ENCODE measurements at regions not wholly inside any gene's neighbourhood (a gene's known extent, or its start where the extent isn't known, plus 50 kb on each side); places are given as distances from the start of the nearest gene placed in this dataset.

- no peak for ATAC-seq
- DNase-seq = no peak
- H3K27me3 Mint-ChIP-seq (ENCODE audit: low read depth) = no peaks in the 10 kb centered on the region
- H3K4me1 Mint-ChIP-seq (ENCODE audit: low read depth) = no peaks in the 10 kb centered on the region
- H3K9me3 Mint-ChIP-seq = no peaks in the 10 kb centered on the region
- no peak overlapping the region for H3K4me3 Mint-ChIP-seq
- no peaks in the 10 kb centered on the region for H3K36me3 Mint-ChIP-seq (ENCODE audit: insufficient read depth)
Observed at GRCh38 chr6:147817042-147817689, 308.7 kb downstream of the SAMD5 start.

GRCh38 chr6:147820520-147820919 lies 312.0 kb downstream of the SAMD5 start:
- ATAC-seq (no peak), DNase-seq (no peak)
- Mint-ChIP-seq H3K27me3 (ENCODE audit: low read depth) (no peaks in the 10 kb centered on the region), H3K4me1 (ENCODE audit: low read depth) (no peaks in the 10 kb centered on the region), H3K36me3 (ENCODE audit: insufficient read depth) (no peaks in the 10 kb centered on the region), H3K9me3 (no peaks in the 10 kb centered on the region), H3K4me3 (no peak overlapping the region)

- no peak for DNase-seq
- no peaks in the 10 kb centered on the region for H3K4me1 Mint-ChIP-seq (ENCODE audit: low read depth)
- no peaks in the 10 kb centered on the region for H3K9me3 Mint-ChIP-seq
- no peak for ATAC-seq
- no peaks in the 10 kb centered on the region for H3K27me3 Mint-ChIP-seq (ENCODE audit: low read depth)
- H3K4me3 Mint-ChIP-seq = no peak overlapping the region
- no peaks in the 10 kb centered on the region for H3K36me3 Mint-ChIP-seq (ENCODE audit: insufficient read depth)
Observed at GRCh38 chr6:147821295-147821897, 312.9 kb downstream of the SAMD5 start.

GRCh38 chr6:147823936-147824335 lies 315.4 kb downstream of the SAMD5 start:
- no peaks in the 10 kb centered on the region for H3K4me1 Mint-ChIP-seq (ENCODE audit: low read depth)
- no peak for ATAC-seq

GRCh38 chr6:147825848-147826247 lies 317.4 kb downstream of the SAMD5 start:
- H3K9me3 Mint-ChIP-seq = no peaks in the 10 kb centered on the region
- H3K36me3 Mint-ChIP-seq (ENCODE audit: insufficient read depth) = no peaks in the 10 kb centered on the region
- H3K4me3 Mint-ChIP-seq = no peak overlapping the region
- DNase-seq (no peak), ATAC-seq (no peak)
- H3K4me1 Mint-ChIP-seq (ENCODE audit: low read depth) = no peaks in the 10 kb centered on the region
- no peaks in the 10 kb centered on the region for H3K27me3 Mint-ChIP-seq (ENCODE audit: low read depth)

More at GRCh38 chr6:147823936-147824335, 315.4 kb downstream of the SAMD5 start:
- no peaks in the 10 kb centered on the region for H3K36me3 Mint-ChIP-seq (ENCODE audit: insufficient read depth)
- no peak for DNase-seq
- no peaks in the 10 kb centered on the region for H3K9me3 Mint-ChIP-seq
- no peak overlapping the region for H3K4me3 Mint-ChIP-seq
- no peaks in the 10 kb centered on the region for H3K27me3 Mint-ChIP-seq (ENCODE audit: low read depth)

- ATAC-seq (no peak), DNase-seq (no peak)
- Mint-ChIP-seq H3K4me3 (no peak overlapping the region), H3K27me3 (ENCODE audit: low read depth) (no peaks in the 10 kb centered on the region), H3K36me3 (ENCODE audit: insufficient read depth) (no peaks in the 10 kb centered on the region), H3K4me1 (ENCODE audit: low read depth) (no peaks in the 10 kb centered on the region), H3K9me3 (no peaks in the 10 kb centered on the region)
Observed at GRCh38 chr6:147826698-147827097, 318.2 kb downstream of the SAMD5 start.

- DNase-seq (no peak), ATAC-seq (no peak)
- H3K4me3 Mint-ChIP-seq = no peak overlapping the region
- no peaks in the 10 kb centered on the region for H3K27me3 Mint-ChIP-seq (ENCODE audit: low read depth)
- no peaks in the 10 kb centered on the region for H3K4me1 Mint-ChIP-seq (ENCODE audit: low read depth)
- no peaks in the 10 kb centered on the region for H3K9me3 Mint-ChIP-seq
- no peaks in the 10 kb centered on the region for H3K36me3 Mint-ChIP-seq (ENCODE audit: insufficient read depth)
Observed at GRCh38 chr6:147829418-147829817, 320.9 kb downstream of the SAMD5 start.

GRCh38 chr6:147829835-147830234 lies 321.3 kb downstream of the SAMD5 start:
- H3K9me3 Mint-ChIP-seq = no peaks in the 10 kb centered on the region
- H3K27me3 Mint-ChIP-seq (ENCODE audit: low read depth) = no peaks in the 10 kb centered on the region
- no peaks in the 10 kb centered on the region for H3K36me3 Mint-ChIP-seq (ENCODE audit: insufficient read depth)
- ATAC-seq (no peak), DNase-seq (no peak)
- H3K4me3 Mint-ChIP-seq = no peak overlapping the region
- no peaks in the 10 kb centered on the region for H3K4me1 Mint-ChIP-seq (ENCODE audit: low read depth)

GRCh38 chr6:147831356-147831755 lies 322.9 kb downstream of the SAMD5 start:
- H3K4me3 Mint-ChIP-seq = no peak overlapping the region
- H3K27me3 Mint-ChIP-seq (ENCODE audit: low read depth) = peaks cover 2% of the 10 kb centered on the region
- H3K9me3 Mint-ChIP-seq = no peaks in the 10 kb centered on the region
- no peak for ATAC-seq
- no peaks in the 10 kb centered on the region for H3K4me1 Mint-ChIP-seq (ENCODE audit: low read depth)
- no peak for DNase-seq
- no peaks in the 10 kb centered on the region for H3K36me3 Mint-ChIP-seq (ENCODE audit: insufficient read depth)

- no peak overlapping the region for H3K4me3 Mint-ChIP-seq
- no peaks in the 10 kb centered on the region for H3K4me1 Mint-ChIP-seq (ENCODE audit: low read depth)
- peaks cover 2% of the 10 kb centered on the region for H3K27me3 Mint-ChIP-seq (ENCODE audit: low read depth)
- no peaks in the 10 kb centered on the region for H3K9me3 Mint-ChIP-seq
- ATAC-seq (no peak), DNase-seq (no peak)
- H3K36me3 Mint-ChIP-seq (ENCODE audit: insufficient read depth) = no peaks in the 10 kb centered on the region
Observed at GRCh38 chr6:147833607-147834006, 325.1 kb downstream of the SAMD5 start.

GRCh38 chr6:147834084-147834776 lies 325.7 kb downstream of the SAMD5 start:
- Mint-ChIP-seq H3K4me3 (no peak overlapping the region), H3K27me3 (ENCODE audit: low read depth) (peaks cover 2% of the 10 kb centered on the region), H3K36me3 (ENCODE audit: insufficient read depth) (no peaks in the 10 kb centered on the region), H3K4me1 (ENCODE audit: low read depth) (no peaks in the 10 kb centered on the region), H3K9me3 (no peaks in the 10 kb centered on the region)
- DNase-seq (no peak), ATAC-seq (no peak)

GRCh38 chr6:147837540-147837939 lies 329.1 kb downstream of the SAMD5 start:
- no peak for DNase-seq
- H3K4me1 Mint-ChIP-seq (ENCODE audit: low read depth) = no peaks in the 10 kb centered on the region
- no peak overlapping the region for H3K4me3 Mint-ChIP-seq
- ATAC-seq = no peak
- peaks cover 2% of the 10 kb centered on the region for H3K27me3 Mint-ChIP-seq (ENCODE audit: low read depth)
- no peaks in the 10 kb centered on the region for H3K9me3 Mint-ChIP-seq
- no peaks in the 10 kb centered on the region for H3K36me3 Mint-ChIP-seq (ENCODE audit: insufficient read depth)

- DNase-seq (no peak), ATAC-seq (no peak)
- Mint-ChIP-seq H3K27me3 (ENCODE audit: low read depth) (peaks cover 2% of the 10 kb centered on the region), H3K4me3 (no peak overlapping the region), H3K9me3 (peaks cover 5% of the 10 kb centered on the region), H3K36me3 (ENCODE audit: insufficient read depth) (no peaks in the 10 kb centered on the region), H3K4me1 (ENCODE audit: low read depth) (no peaks in the 10 kb centered on the region)
Observed at GRCh38 chr6:147839708-147840610, 331.5 kb downstream of the SAMD5 start.

GRCh38 chr6:147841547-147842148 lies 333.2 kb downstream of the SAMD5 start:
- Mint-ChIP-seq H3K36me3 (ENCODE audit: insufficient read depth) (no peaks in the 10 kb centered on the region), H3K9me3 (peaks cover 9% of the 10 kb centered on the region), H3K4me1 (ENCODE audit: low read depth) (no peaks in the 10 kb centered on the region), H3K4me3 (no peak overlapping the region), H3K27me3 (ENCODE audit: low read depth) (no peaks in the 10 kb centered on the region)
- ATAC-seq = no peak
- no peak for DNase-seq

All from activated T-cell treated with anti-CD3 and anti-CD28 coated beads, Interleukin-2, amount 50 U/mL, for 4 hours (primary cell).